WTC11 (cell line): ENCODE measurements at regions not wholly inside any gene's neighbourhood (a gene's known extent, or its start where the extent isn't known, plus 50 kb on each side); places are given as distances from the start of the nearest gene placed in this dataset.

Experiments
- ATAC-seq: fragments of 200-7000 bp; cut with Tn5 transposase; 2 replicates; pipeline ENCODE4 v1.10.0; 2021; ENCODE audit warnings: mild to moderate bottlenecking, moderate library complexity
- CTCF ChIA-PET: fragments of 300-600 bp; sonication (Branson Sonifier 250); formaldehyde crosslinking; loops from one replicate; lab custom pipeline; 2021; ENCODE audit warnings: antibody characterized with exemption; lab: Charles Lee
- POLR2A ChIA-PET: fragments of 350-600 bp; sonication (Branson Sonifier 250); formaldehyde crosslinking; loops from one replicate; lab custom pipeline; 2021; ENCODE audit warnings: antibody characterized with exemption; lab: Charles Lee
- DNase-seq: peaks from one replicate; pipeline ENCODE4 v3.0.0; 2021; ENCODE audit warnings: low spot score
- H3K27ac Mint-ChIP-seq: 2 replicates; pipeline ENCODE4 v1.8.0; 2021; ENCODE audit warnings: mixed read lengths
- H3K27me3 Mint-ChIP-seq: 2 replicates; pipeline ENCODE4 v1.8.0; 2021; ENCODE audit warnings: low read depth, mild to moderate bottlenecking, moderate library complexity, mixed read lengths
- H3K36me3 Mint-ChIP-seq: 2 replicates; pipeline ENCODE4 v1.8.0; 2021; ENCODE audit warnings: mixed read lengths
- H3K4me1 Mint-ChIP-seq: 2 replicates; pipeline ENCODE4 v1.8.0; 2022; ENCODE audit warnings: mixed read lengths
- H3K4me3 Mint-ChIP-seq: 2 replicates; pipeline ENCODE4 v1.8.0; 2021; ENCODE audit warnings: mild to moderate bottlenecking, moderate library complexity, mixed read lengths
- H3K9me3 Mint-ChIP-seq: 2 replicates; pipeline ENCODE4 v1.8.0; 2021; ENCODE audit warnings: mixed read lengths
- CBFB ChIP-seq: sonication (generic); formaldehyde crosslinking; IDR thresholded peaks from 2 replicates; pipeline ENCODE4 v1.8.1; 2022; ENCODE audit warnings: mild to moderate bottlenecking, low read depth, missing genetic modification reagents
- CREB1 ChIP-seq: sonication (generic); formaldehyde crosslinking; IDR thresholded peaks from 2 replicates; pipeline ENCODE4 v1.8.0; 2023; ENCODE audit warnings: mild to moderate bottlenecking, missing genetic modification reagents
- ELF4 ChIP-seq: sonication (generic); formaldehyde crosslinking; IDR thresholded peaks from 2 replicates; pipeline ENCODE4 v1.8.1; 2022; ENCODE audit warnings: low read depth, mild to moderate bottlenecking, moderate library complexity, missing genetic modification reagents
- EMX1 ChIP-seq: fragments of 250-450 bp; sonication (Bioruptor Pico); IDR thresholded peaks from 2 replicates; pipeline ENCODE4 v1.8.0; 2021; ENCODE audit warnings: mild to moderate bottlenecking
- ERG ChIP-seq: fragments of 250-450 bp; sonication (Bioruptor Pico); IDR thresholded peaks from 2 replicates; pipeline ENCODE4 v1.8.0; 2021; ENCODE audit warnings: mild to moderate bottlenecking
- ESRRA ChIP-seq: sonication (generic); formaldehyde crosslinking; IDR thresholded peaks from 2 replicates; pipeline ENCODE4 v1.8.1; 2022; ENCODE audit warnings: mild to moderate bottlenecking, missing genetic modification reagents, borderline replicate concordance
- HMGXB4 ChIP-seq: sonication (generic); formaldehyde crosslinking; IDR thresholded peaks from 2 replicates; pipeline ENCODE4 v1.8.1; 2023; ENCODE audit warnings: mild to moderate bottlenecking, moderate library complexity, missing genetic modification reagents
- MXD4 ChIP-seq: fragments of 250-450 bp; sonication (Bioruptor Pico); IDR thresholded peaks from 2 replicates; pipeline ENCODE4 v1.8.0; 2021; ENCODE audit warnings: mild to moderate bottlenecking, moderate library complexity, borderline replicate concordance
- NFATC4 ChIP-seq: fragments of 250-450 bp; sonication (Bioruptor Pico); IDR thresholded peaks from 2 replicates; pipeline ENCODE4 v1.9.0; 2021; ENCODE audit warnings: mild to moderate bottlenecking
- NFE2L1 ChIP-seq: sonication (generic); formaldehyde crosslinking; IDR thresholded peaks from 2 replicates; pipeline ENCODE4 v1.8.1; 2023; ENCODE audit warnings: missing genetic modification reagents
- RELA ChIP-seq: sonication (generic); formaldehyde crosslinking; IDR thresholded peaks from 2 replicates; pipeline ENCODE4 v1.8.1; 2022; ENCODE audit warnings: missing genetic modification reagents, mild to moderate bottlenecking, borderline replicate concordance
- ZBTB21 ChIP-seq: sonication (generic); formaldehyde crosslinking; IDR thresholded peaks from 2 replicates; pipeline ENCODE4 v1.8.1; 2023; ENCODE audit warnings: mild to moderate bottlenecking, missing genetic modification reagents, borderline replicate concordance
- ZNF121 ChIP-seq: sonication (generic); formaldehyde crosslinking; IDR thresholded peaks from 2 replicates; pipeline ENCODE4 v1.8.0; 2023; ENCODE audit warnings: missing genetic modification reagents
- ZNF317 ChIP-seq: sonication (generic); formaldehyde crosslinking; IDR thresholded peaks from 2 replicates; pipeline ENCODE4 v1.8.1; 2023; ENCODE audit warnings: low read depth, mild to moderate bottlenecking, moderate library complexity, missing genetic modification reagents, borderline replicate concordance
- ZNF396 ChIP-seq: fragments of 250-450 bp; sonication (Bioruptor Pico); IDR thresholded peaks from 2 replicates; pipeline ENCODE4 v1.8.0; 2021; ENCODE audit warnings: mild to moderate bottlenecking, moderate library complexity, borderline replicate concordance
- ZNF416 ChIP-seq: fragments of 250-450 bp; sonication (Bioruptor Pico); IDR thresholded peaks from 2 replicates; pipeline ENCODE4 v1.9.0; 2021; ENCODE audit warnings: mild to moderate bottlenecking, inconsistent platforms
- TF ChIP-seq, protein P1 (sequence below): fragments of 250-450 bp; sonication (Bioruptor Pico); IDR thresholded peaks from 2 replicates; pipeline ENCODE4 v1.9.0; 2021; ENCODE audit warnings: moderate library complexity, mild to moderate bottlenecking, inconsistent platforms, borderline replicate concordance
- TF ChIP-seq, protein P2 (sequence below): sonication (generic); formaldehyde crosslinking; IDR thresholded peaks from 2 replicates; pipeline ENCODE4 v1.8.0; 2023; ENCODE audit warnings: missing genetic modification reagents, mild to moderate bottlenecking, borderline replicate concordance
- TF ChIP-seq, protein P3 (sequence below): sonication (generic); formaldehyde crosslinking; IDR thresholded peaks from 2 replicates; pipeline ENCODE4 v1.8.1; 2022; ENCODE audit warnings: mild to moderate bottlenecking, moderate library complexity, missing genetic modification reagents
- TF ChIP-seq, protein P4 (sequence below): sonication (generic); formaldehyde crosslinking; IDR thresholded peaks from 2 replicates; pipeline ENCODE4 v1.8.1; 2023; ENCODE audit warnings: mild to moderate bottlenecking, missing genetic modification reagents
- TF ChIP-seq, protein P5 (sequence below): sonication (generic); formaldehyde crosslinking; IDR thresholded peaks from 2 replicates; pipeline ENCODE4 v1.8.1; 2022; ENCODE audit warnings: missing genetic modification reagents, borderline replicate concordance

GRCh38 chr7:156402255-156402654 is 238.3 kb upstream of the RNF32 start:
- peaks cover 59% of the 10 kb centered on the region for H3K9me3 Mint-ChIP-seq
- no peaks in the 10 kb centered on the region for H3K4me1 Mint-ChIP-seq
- ATAC-seq (no peak), DNase-seq (no peak)
- peaks cover 3% of the 10 kb centered on the region; the same call in 1 of the 2 replicates for H3K27me3 Mint-ChIP-seq
- ChIA-PET CTCF (no interaction called here), POLR2A (no interaction called here)
- peaks cover 19% of the 10 kb centered on the region for H3K36me3 Mint-ChIP-seq
- no peak overlapping the region for H3K4me3 Mint-ChIP-seq
- H3K27ac Mint-ChIP-seq = no peak overlapping the region
- TF ChIP-seq, protein P1, sequence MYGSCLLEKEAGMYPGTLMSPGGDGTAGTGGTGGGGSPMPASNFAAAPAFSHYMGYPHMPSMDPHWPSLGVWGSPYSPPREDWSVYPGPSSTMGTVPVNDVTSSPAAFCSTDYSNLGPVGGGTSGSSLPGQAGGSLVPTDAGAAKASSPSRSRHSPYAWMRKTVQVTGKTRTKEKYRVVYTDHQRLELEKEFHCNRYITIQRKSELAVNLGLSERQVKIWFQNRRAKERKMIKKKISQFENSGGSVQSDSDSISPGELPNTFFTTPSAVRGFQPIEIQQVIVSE (CRISPR knock-in tag) = no peak
- TF ChIP-seq, protein P2, sequence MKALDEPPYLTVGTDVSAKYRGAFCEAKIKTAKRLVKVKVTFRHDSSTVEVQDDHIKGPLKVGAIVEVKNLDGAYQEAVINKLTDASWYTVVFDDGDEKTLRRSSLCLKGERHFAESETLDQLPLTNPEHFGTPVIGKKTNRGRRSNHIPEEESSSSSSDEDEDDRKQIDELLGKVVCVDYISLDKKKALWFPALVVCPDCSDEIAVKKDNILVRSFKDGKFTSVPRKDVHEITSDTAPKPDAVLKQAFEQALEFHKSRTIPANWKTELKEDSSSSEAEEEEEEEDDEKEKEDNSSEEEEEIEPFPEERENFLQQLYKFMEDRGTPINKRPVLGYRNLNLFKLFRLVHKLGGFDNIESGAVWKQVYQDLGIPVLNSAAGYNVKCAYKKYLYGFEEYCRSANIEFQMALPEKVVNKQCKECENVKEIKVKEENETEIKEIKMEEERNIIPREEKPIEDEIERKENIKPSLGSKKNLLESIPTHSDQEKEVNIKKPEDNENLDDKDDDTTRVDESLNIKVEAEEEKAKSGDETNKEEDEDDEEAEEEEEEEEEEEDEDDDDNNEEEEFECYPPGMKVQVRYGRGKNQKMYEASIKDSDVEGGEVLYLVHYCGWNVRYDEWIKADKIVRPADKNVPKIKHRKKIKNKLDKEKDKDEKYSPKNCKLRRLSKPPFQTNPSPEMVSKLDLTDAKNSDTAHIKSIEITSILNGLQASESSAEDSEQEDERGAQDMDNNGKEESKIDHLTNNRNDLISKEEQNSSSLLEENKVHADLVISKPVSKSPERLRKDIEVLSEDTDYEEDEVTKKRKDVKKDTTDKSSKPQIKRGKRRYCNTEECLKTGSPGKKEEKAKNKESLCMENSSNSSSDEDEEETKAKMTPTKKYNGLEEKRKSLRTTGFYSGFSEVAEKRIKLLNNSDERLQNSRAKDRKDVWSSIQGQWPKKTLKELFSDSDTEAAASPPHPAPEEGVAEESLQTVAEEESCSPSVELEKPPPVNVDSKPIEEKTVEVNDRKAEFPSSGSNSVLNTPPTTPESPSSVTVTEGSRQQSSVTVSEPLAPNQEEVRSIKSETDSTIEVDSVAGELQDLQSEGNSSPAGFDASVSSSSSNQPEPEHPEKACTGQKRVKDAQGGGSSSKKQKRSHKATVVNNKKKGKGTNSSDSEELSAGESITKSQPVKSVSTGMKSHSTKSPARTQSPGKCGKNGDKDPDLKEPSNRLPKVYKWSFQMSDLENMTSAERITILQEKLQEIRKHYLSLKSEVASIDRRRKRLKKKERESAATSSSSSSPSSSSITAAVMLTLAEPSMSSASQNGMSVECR = no peak
- TF ChIP-seq, protein P3, sequence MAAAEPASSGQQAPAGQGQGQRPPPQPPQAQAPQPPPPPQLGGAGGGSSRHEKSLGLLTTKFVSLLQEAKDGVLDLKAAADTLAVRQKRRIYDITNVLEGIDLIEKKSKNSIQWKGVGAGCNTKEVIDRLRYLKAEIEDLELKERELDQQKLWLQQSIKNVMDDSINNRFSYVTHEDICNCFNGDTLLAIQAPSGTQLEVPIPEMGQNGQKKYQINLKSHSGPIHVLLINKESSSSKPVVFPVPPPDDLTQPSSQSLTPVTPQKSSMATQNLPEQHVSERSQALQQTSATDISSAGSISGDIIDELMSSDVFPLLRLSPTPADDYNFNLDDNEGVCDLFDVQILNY = no peak
- TF ChIP-seq EMX1 (no peak), HMGXB4 (CRISPR knock-in tag) (no peak), MXD4 (no peak), ELF4 (CRISPR knock-in tag) (no peak), RELA (no peak), ZBTB21 (CRISPR knock-in tag) (no peak), CREB1 (CRISPR knock-in tag) (no peak)
- TF ChIP-seq, protein P4, sequence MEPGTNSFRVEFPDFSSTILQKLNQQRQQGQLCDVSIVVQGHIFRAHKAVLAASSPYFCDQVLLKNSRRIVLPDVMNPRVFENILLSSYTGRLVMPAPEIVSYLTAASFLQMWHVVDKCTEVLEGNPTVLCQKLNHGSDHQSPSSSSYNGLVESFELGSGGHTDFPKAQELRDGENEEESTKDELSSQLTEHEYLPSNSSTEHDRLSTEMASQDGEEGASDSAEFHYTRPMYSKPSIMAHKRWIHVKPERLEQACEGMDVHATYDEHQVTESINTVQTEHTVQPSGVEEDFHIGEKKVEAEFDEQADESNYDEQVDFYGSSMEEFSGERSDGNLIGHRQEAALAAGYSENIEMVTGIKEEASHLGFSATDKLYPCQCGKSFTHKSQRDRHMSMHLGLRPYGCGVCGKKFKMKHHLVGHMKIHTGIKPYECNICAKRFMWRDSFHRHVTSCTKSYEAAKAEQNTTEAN (CRISPR knock-in tag) = no peak

- TF ChIP-seq HMGXB4 (CRISPR knock-in tag) = no peak
- TF ChIP-seq, protein P3 = no peak
- TF ChIP-seq ZNF317 = no peak
- no peak for TF ChIP-seq NFATC4
- TF ChIP-seq CBFB = no peak
- no peak for TF ChIP-seq ESRRA (CRISPR knock-in tag)
- TF ChIP-seq, protein P5, sequence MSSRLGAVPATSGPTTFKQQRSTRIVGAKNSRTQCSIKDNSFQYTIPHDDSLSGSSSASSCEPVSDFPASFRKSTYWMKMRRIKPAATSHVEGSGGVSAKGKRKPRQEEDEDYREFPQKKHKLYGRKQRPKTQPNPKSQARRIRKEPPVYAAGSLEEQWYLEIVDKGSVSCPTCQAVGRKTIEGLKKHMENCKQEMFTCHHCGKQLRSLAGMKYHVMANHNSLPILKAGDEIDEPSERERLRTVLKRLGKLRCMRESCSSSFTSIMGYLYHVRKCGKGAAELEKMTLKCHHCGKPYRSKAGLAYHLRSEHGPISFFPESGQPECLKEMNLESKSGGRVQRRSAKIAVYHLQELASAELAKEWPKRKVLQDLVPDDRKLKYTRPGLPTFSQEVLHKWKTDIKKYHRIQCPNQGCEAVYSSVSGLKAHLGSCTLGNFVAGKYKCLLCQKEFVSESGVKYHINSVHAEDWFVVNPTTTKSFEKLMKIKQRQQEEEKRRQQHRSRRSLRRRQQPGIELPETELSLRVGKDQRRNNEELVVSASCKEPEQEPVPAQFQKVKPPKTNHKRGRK (CRISPR knock-in tag) = no peak
- TF ChIP-seq ZNF121 = no peak
- no peak for TF ChIP-seq ZNF396
- no peak for TF ChIP-seq NFE2L1 (CRISPR knock-in tag)
- TF ChIP-seq ZNF416 = no peak
- TF ChIP-seq ERG (CRISPR knock-in tag) = no peak
- H3K27ac Mint-ChIP-seq = no peak overlapping the region
- ATAC-seq = no peak
- H3K4me3 Mint-ChIP-seq = no peak overlapping the region
- POLR2A ChIA-PET = no interaction called here
- H3K27me3 Mint-ChIP-seq = peaks cover 3% of the 10 kb centered on the region; the same call in 1 of the 2 replicates
- no peak for DNase-seq
- no peaks in the 10 kb centered on the region for H3K4me1 Mint-ChIP-seq
- H3K36me3 Mint-ChIP-seq = peaks cover 19% of the 10 kb centered on the region
- CTCF ChIA-PET = no interaction called here
- H3K9me3 Mint-ChIP-seq = peaks cover 64% of the 10 kb centered on the region
These were observed 239.0 kb upstream of the RNF32 start for GRCh38 chr7:156401617-156402016.
